Ovary (tissue), 7 donors: ENCODE measurements at regions not wholly inside any gene's neighbourhood (a gene's known extent, or its start where the extent isn't known, plus 50 kb on each side); places are given as distances from the start of the nearest gene placed in this dataset.

Experiments
- DNase-seq, 5 donors: peaks; one replicate each; pipeline ENCODE4 v3.0.0-alpha.2; 2019 to 2020
- H3K27ac ChIP-seq, 2 donors: fragments of 200-600 bp; one replicate each; pipeline versions ENCODE4 v1.5.1 to v1.8.0; 2019 to 2022
- H3K27me3 ChIP-seq: fragments of 200-600 bp; one replicate; pipeline ENCODE4 v1.8.0; 2022
- H3K36me3 ChIP-seq: fragments of 200-600 bp; sonication (generic); one replicate; pipeline ENCODE4 v1.5.1; 2019
- H3K4me1 ChIP-seq: one replicate; pipeline ENCODE4 v1.8.1; 2013; ENCODE audit warnings: mild to moderate bottlenecking, moderate library complexity; ENCODE audit not compliant: insufficient read depth
- H3K4me3 ChIP-seq: fragments of 200-600 bp; sonication (generic); one replicate; pipeline ENCODE4 v1.5.1; 2017
- H3K9me3 ChIP-seq, 2 donors: fragments of 200-600 bp in 1 of 2; sonication (generic) in 1 of 2; one replicate each; pipeline versions ENCODE4 v1.5.1 to v1.8.1; 2013 to 2019; ENCODE audit warnings: mild to moderate bottlenecking in 1 of 2, moderate library complexity in 1 of 2
- CTCF ChIP-seq, 3 donors: fragments of 450-650 bp in 2 of 3; fragments of 200-600 bp in 1 of 3; IDR thresholded peaks; one replicate each; pipeline versions ENCODE4 v1.5.1 to v1.8.0; 2016 to 2022; ENCODE audit warnings: antibody characterized with exemption in 3 of 3, mild to moderate bottlenecking in 1 of 3
- EP300 ChIP-seq: sonication (generic); formaldehyde crosslinking; IDR thresholded peaks from one replicate; pipeline ENCODE4 v1.6.1; 2017; ENCODE audit warnings: antibody characterized with exemption
- POLR2A ChIP-seq: fragments of 450-650 bp; IDR thresholded peaks from one replicate; pipeline ENCODE4 v1.6.1; 2017; ENCODE audit warnings: antibody characterized with exemption, mild to moderate bottlenecking, moderate library complexity
- whole genome bisulfite sequencing, 3 donors: extraction: QIAGEN DNeasy Blood & Tissue Kit in 1 of 3; methylation state at CpG; one replicate each; pipeline versions ENCODE4 v1.1.5 to v1.1.7; 2013 to 2017; 5-methylcytosine and 5-hydroxymethylcytosine counted together
- intact Hi-C, 4 donors: fragments of 100-400 bp; cut with DNase I; formaldehyde crosslinking; loops; one replicate each; pipeline versions ENCODE4 v1.11.0 to v1.15.1; 2022 to 2023
- donor health status: DM: no; HTN: no; CAD: no; lungs with moderate emphysema.
- donor health status: DM: no; HTN: no; CAD: no.
- donor health status: Bipolar disorder and iron deficiency.
- donor health status: DM: no; HTN: no; CAD: no.
- donor health status: DM: yes; HTN: yes; CAD: no.

- Histone ChIP-seq H3K9me3 (no peaks in the 10 kb centered on the region), H3K4me1 (peaks cover 20% of the 10 kb centered on the region), H3K4me3 (no peak overlapping the region), H3K27ac (peak overlapping the region in 1 of 2 donors; percentile 32), H3K36me3 (no peaks in the 10 kb centered on the region), H3K27me3 (no peaks in the 10 kb centered on the region)
- no peak for DNase-seq
- 83 to 94% (median 88%) methylated on average over 10 of the region's 10 CpGs for WGBS, 3 donors
- intact Hi-C loops = loop anchor here in 2 of 4 donors (10.0 kb wide), 1 partner anchor 127 kb away; no protein-coding TSS in a partner anchor
- TF ChIP-seq POLR2A (no peak), EP300 (no peak), CTCF (IDR thresholded peaks at IDR 0.05) (no peak)
Observed at GRCh38 chr6:40897390-40898003, 141.5 kb downstream of the UNC5CL start.

GRCh38 chr6:40896696-40897095 is 142.3 kb downstream of the UNC5CL start:
- peak overlapping the region in 1 of 2 donors; percentile 32 for H3K27ac ChIP-seq
- H3K27me3 ChIP-seq = no peaks in the 10 kb centered on the region
- DNase-seq = peak in 1 of 5 donors; percentile 20
- 8 to 21% (median 16%) methylated on average over 3 of the region's 3 CpGs for WGBS, 3 donors
- no peaks in the 10 kb centered on the region for H3K9me3 ChIP-seq
- no peaks in the 10 kb centered on the region for H3K36me3 ChIP-seq
- no peak for TF ChIP-seq POLR2A
- no peak for TF ChIP-seq CTCF (IDR thresholded peaks at IDR 0.05)
- no peak for TF ChIP-seq EP300
- intact Hi-C loops = loop anchor here in 2 of 4 donors (10.0 kb wide), 1 partner anchor 128 kb away; no protein-coding TSS in a partner anchor
- H3K4me1 ChIP-seq = peaks cover 19% of the 10 kb centered on the region
- H3K4me3 ChIP-seq = no peak overlapping the region

GRCh38 chr6:40894962-40895799 is 143.8 kb downstream of the UNC5CL start:
- intact Hi-C loops = loop anchor here in 3 of 4 donors (5.0 to 10.0 kb wide), 2 partner anchors 130 to 137 kb away; no protein-coding TSS in a partner anchor
- 35 to 46% (median 41%) methylated on average over 14 of the region's 14 CpGs for WGBS, 3 donors
- Histone ChIP-seq H3K4me1 (peaks cover 19% of the 10 kb centered on the region), H3K27ac (peak overlapping the region in 1 of 2 donors; percentile 32), H3K9me3 (no peaks in the 10 kb centered on the region), H3K36me3 (no peaks in the 10 kb centered on the region), H3K4me3 (no peak overlapping the region), H3K27me3 (no peaks in the 10 kb centered on the region)
- DNase-seq = peak; percentile 53 to 66 (median 57)
- TF ChIP-seq EP300 (no peak), POLR2A (no peak), CTCF (IDR thresholded peaks at IDR 0.05) (peak; percentile 20 to 51 (median 20))

GRCh38 chr6:40893021-40893420 is 146.0 kb downstream of the UNC5CL start:
- H3K4me3 ChIP-seq = no peak overlapping the region
- H3K4me1 ChIP-seq = peaks cover 19% of the 10 kb centered on the region
- H3K27me3 ChIP-seq = no peaks in the 10 kb centered on the region
- no peak overlapping the region for H3K27ac ChIP-seq
- TF ChIP-seq EP300 (no peak), CTCF (IDR thresholded peaks at IDR 0.05) (no peak), POLR2A (no peak)
- 92 to 93% (median 92%) methylated on average over 7 of the region's 7 CpGs for WGBS, 3 donors
- no peak for DNase-seq
- H3K9me3 ChIP-seq = no peaks in the 10 kb centered on the region
- no peaks in the 10 kb centered on the region for H3K36me3 ChIP-seq
- intact Hi-C loops = loop anchor here in 3 of 4 donors (5.0 to 10.0 kb wide), 2 partner anchors 132 to 139 kb away; no protein-coding TSS in a partner anchor
